T-helper 2 cell treated with Interferon-gamma antibody and Interleukin-4, amounts not matched to agents 5 μg/mL and 100 μg/mL, for 36 hours (primary cell): ENCODE measurements at regions not wholly inside any gene's neighbourhood (a gene's known extent, or its start where the extent isn't known, plus 50 kb on each side); places are given as distances from the start of the nearest gene placed in this dataset.
A peak's percentile ranks its signal among the peaks of the same experiment; 100 is the strongest.
"Not testable (repeated sequence)": the region's sequence is repeated elsewhere in the genome, so short reads cannot be mapped to it uniquely, and the experiment has no call there.

Experiments
- DNase-seq: peaks from one replicate; pipeline ENCODE4 v3.0.0; 2021; ENCODE audit warnings: low spot score
- H3K27ac Mint-ChIP-seq: one replicate; pipeline ENCODE4 v1.8.0; 2021; ENCODE audit warnings: mild to moderate bottlenecking, mixed read lengths
- H3K27me3 Mint-ChIP-seq: one replicate; pipeline ENCODE4 v1.8.0; 2021; ENCODE audit warnings: low read depth, mixed read lengths
- H3K36me3 Mint-ChIP-seq: one replicate; pipeline ENCODE4 v1.8.0; 2021; ENCODE audit warnings: low read depth, mixed read lengths
- H3K4me1 Mint-ChIP-seq: one replicate; pipeline ENCODE4 v1.8.0; 2021; ENCODE audit warnings: low read depth, mixed read lengths
- H3K4me3 Mint-ChIP-seq: one replicate; pipeline ENCODE4 v1.8.0; 2022; ENCODE audit warnings: mild to moderate bottlenecking, moderate library complexity, mixed read lengths
- H3K9me3 Mint-ChIP-seq: one replicate; pipeline ENCODE4 v1.8.0; 2021; ENCODE audit warnings: mixed read lengths

- peak overlapping the region; percentile 93 for H3K27ac Mint-ChIP-seq
- no peaks in the 10 kb centered on the region for H3K9me3 Mint-ChIP-seq
- H3K36me3 Mint-ChIP-seq = peaks cover 2% of the 10 kb centered on the region
- H3K4me3 Mint-ChIP-seq = peak overlapping the region; percentile 96
- peak; percentile 13 for DNase-seq
- H3K4me1 Mint-ChIP-seq = peaks cover 25% of the 10 kb centered on the region
- H3K27me3 Mint-ChIP-seq = peaks cover 12% of the 10 kb centered on the region
These were observed 123.8 kb downstream of the GOSR1 start for GRCh38 chr17:30600830-30601494.

GRCh38 chr17:30600060-30600829 lies 123.0 kb downstream of the GOSR1 start:
- peak; percentile 75 for DNase-seq
- Mint-ChIP-seq H3K27ac (peak overlapping the region; percentile 79), H3K27me3 (peaks cover 12% of the 10 kb centered on the region)

GRCh38 chr17:30599428-30600059 lies 122.3 kb downstream of the GOSR1 start:
- Mint-ChIP-seq H3K4me1 (peaks cover 20% of the 10 kb centered on the region), H3K27ac (no peak overlapping the region), H3K36me3 (peaks cover 2% of the 10 kb centered on the region), H3K9me3 (no peaks in the 10 kb centered on the region), H3K27me3 (peaks cover 7% of the 10 kb centered on the region), H3K4me3 (peak overlapping the region; percentile 75)
- DNase-seq = no peak

More at GRCh38 chr17:30600060-30600829, 123.0 kb downstream of the GOSR1 start:
- peak overlapping the region; percentile 75 for H3K4me3 Mint-ChIP-seq
- H3K9me3 Mint-ChIP-seq = no peaks in the 10 kb centered on the region
- peaks cover 25% of the 10 kb centered on the region for H3K4me1 Mint-ChIP-seq
- H3K36me3 Mint-ChIP-seq = peaks cover 2% of the 10 kb centered on the region

GRCh38 chr17:30597776-30598288 lies 120.6 kb downstream of the GOSR1 start:
- peaks cover 18% of the 10 kb centered on the region for H3K4me1 Mint-ChIP-seq
- no peaks in the 10 kb centered on the region for H3K9me3 Mint-ChIP-seq
- DNase-seq = no peak
- no peak overlapping the region for H3K4me3 Mint-ChIP-seq
- H3K27ac Mint-ChIP-seq = no peak overlapping the region
- peaks cover 2% of the 10 kb centered on the region for H3K36me3 Mint-ChIP-seq
- peaks cover 7% of the 10 kb centered on the region for H3K27me3 Mint-ChIP-seq

- peaks cover 15% of the 10 kb centered on the region for H3K4me1 Mint-ChIP-seq
- not testable (repeated sequence) for H3K27me3 Mint-ChIP-seq, H3K9me3 Mint-ChIP-seq, H3K36me3 Mint-ChIP-seq, H3K4me3 Mint-ChIP-seq, DNase-seq, H3K27ac Mint-ChIP-seq
These were observed 120.0 kb downstream of the GOSR1 start for GRCh38 chr17:30596948-30597775.

GRCh38 chr17:30594953-30595371 lies 117.8 kb downstream of the GOSR1 start:
- not testable (repeated sequence) for H3K4me1 Mint-ChIP-seq, H3K4me3 Mint-ChIP-seq, H3K27ac Mint-ChIP-seq, H3K36me3 Mint-ChIP-seq, H3K9me3 Mint-ChIP-seq, DNase-seq
- peaks cover 10% of the 10 kb centered on the region for H3K27me3 Mint-ChIP-seq

GRCh38 chr17:30594223-30594952 lies 117.2 kb downstream of the GOSR1 start:
- DNase-seq = no peak
- Mint-ChIP-seq H3K4me1 (peaks cover 5% of the 10 kb centered on the region), H3K27ac (no peak overlapping the region), H3K9me3 (no peaks in the 10 kb centered on the region), H3K27me3 (peaks cover 10% of the 10 kb centered on the region), H3K36me3 (no peaks in the 10 kb centered on the region), H3K4me3 (no peak overlapping the region)

- H3K27me3 Mint-ChIP-seq = peaks cover 3% of the 10 kb centered on the region
- peaks cover 4% of the 10 kb centered on the region for H3K4me1 Mint-ChIP-seq
- no peaks in the 10 kb centered on the region for H3K9me3 Mint-ChIP-seq
- H3K4me3 Mint-ChIP-seq = no peak overlapping the region
- H3K36me3 Mint-ChIP-seq = no peaks in the 10 kb centered on the region
- no peak for DNase-seq
- H3K27ac Mint-ChIP-seq = no peak overlapping the region
These were observed 113.0 kb downstream of the GOSR1 start for GRCh38 chr17:30590081-30590733.

- Mint-ChIP-seq H3K27me3 (peaks cover 3% of the 10 kb centered on the region), H3K4me1 (peaks cover 4% of the 10 kb centered on the region), H3K27ac (no peak overlapping the region), H3K9me3 (no peaks in the 10 kb centered on the region), H3K4me3 (no peak overlapping the region), H3K36me3 (no peaks in the 10 kb centered on the region)
- no peak for DNase-seq
These were observed 112.2 kb downstream of the GOSR1 start for GRCh38 chr17:30589431-30589830.

GRCh38 chr17:30588798-30589247 lies 111.6 kb downstream of the GOSR1 start:
- DNase-seq = no peak
- Mint-ChIP-seq H3K36me3 (no peaks in the 10 kb centered on the region), H3K27me3 (peaks cover 3% of the 10 kb centered on the region), H3K27ac (no peak overlapping the region), H3K4me3 (no peak overlapping the region), H3K4me1 (peaks cover 4% of the 10 kb centered on the region), H3K9me3 (no peaks in the 10 kb centered on the region)

- Mint-ChIP-seq H3K27ac (no peak overlapping the region), H3K4me1 (peaks cover 4% of the 10 kb centered on the region), H3K4me3 (no peak overlapping the region), H3K9me3 (no peaks in the 10 kb centered on the region), H3K27me3 (peaks cover 5% of the 10 kb centered on the region), H3K36me3 (no peaks in the 10 kb centered on the region)
- no peak for DNase-seq
These were observed 109.8 kb downstream of the GOSR1 start for GRCh38 chr17:30586818-30587595.

- Mint-ChIP-seq H3K4me1 (peaks cover 3% of the 10 kb centered on the region), H3K36me3 (no peaks in the 10 kb centered on the region), H3K27me3 (peaks cover 2% of the 10 kb centered on the region), H3K27ac (no peak overlapping the region), H3K9me3 (no peaks in the 10 kb centered on the region), H3K4me3 (no peak overlapping the region)
- DNase-seq = no peak
These were observed 107.6 kb downstream of the GOSR1 start for GRCh38 chr17:30584810-30585209.
